WTC11 (cell line): ENCODE measurements at regions not wholly inside any gene's neighbourhood (a gene's known extent, or its start where the extent isn't known, plus 50 kb on each side); places are given as distances from the start of the nearest gene placed in this dataset.

Experiments
- ATAC-seq: fragments of 200-7000 bp; cut with Tn5 transposase; 2 replicates; pipeline ENCODE4 v1.10.0; 2021; ENCODE audit warnings: mild to moderate bottlenecking, moderate library complexity
- CTCF ChIA-PET: fragments of 300-600 bp; sonication (Branson Sonifier 250); formaldehyde crosslinking; loops from one replicate; lab custom pipeline; 2021; ENCODE audit warnings: antibody characterized with exemption; lab: Charles Lee
- POLR2A ChIA-PET: fragments of 350-600 bp; sonication (Branson Sonifier 250); formaldehyde crosslinking; loops from one replicate; lab custom pipeline; 2021; ENCODE audit warnings: antibody characterized with exemption; lab: Charles Lee
- DNase-seq: peaks from one replicate; pipeline ENCODE4 v3.0.0; 2021; ENCODE audit warnings: low spot score
- H3K27ac Mint-ChIP-seq: 2 replicates; pipeline ENCODE4 v1.8.0; 2021; ENCODE audit warnings: mixed read lengths
- H3K27me3 Mint-ChIP-seq: 2 replicates; pipeline ENCODE4 v1.8.0; 2021; ENCODE audit warnings: low read depth, mild to moderate bottlenecking, moderate library complexity, mixed read lengths
- H3K36me3 Mint-ChIP-seq: 2 replicates; pipeline ENCODE4 v1.8.0; 2021; ENCODE audit warnings: mixed read lengths
- H3K4me1 Mint-ChIP-seq: 2 replicates; pipeline ENCODE4 v1.8.0; 2022; ENCODE audit warnings: mixed read lengths
- H3K4me3 Mint-ChIP-seq: 2 replicates; pipeline ENCODE4 v1.8.0; 2021; ENCODE audit warnings: mild to moderate bottlenecking, moderate library complexity, mixed read lengths
- H3K9me3 Mint-ChIP-seq: 2 replicates; pipeline ENCODE4 v1.8.0; 2021; ENCODE audit warnings: mixed read lengths
- CBFB ChIP-seq: sonication (generic); formaldehyde crosslinking; IDR thresholded peaks from 2 replicates; pipeline ENCODE4 v1.8.1; 2022; ENCODE audit warnings: mild to moderate bottlenecking, low read depth, missing genetic modification reagents
- ELF4 ChIP-seq: sonication (generic); formaldehyde crosslinking; IDR thresholded peaks from 2 replicates; pipeline ENCODE4 v1.8.1; 2022; ENCODE audit warnings: low read depth, mild to moderate bottlenecking, moderate library complexity, missing genetic modification reagents
- IRF2 ChIP-seq: sonication (generic); formaldehyde crosslinking; IDR thresholded peaks from 2 replicates; pipeline ENCODE4 v1.8.0; 2022; ENCODE audit warnings: low read depth, missing genetic modification reagents, borderline replicate concordance
- NFYB ChIP-seq: sonication (generic); formaldehyde crosslinking; conservative IDR thresholded peaks from 2 replicates; pipeline ENCODE4 v1.8.0; 2022; ENCODE audit warnings: low read depth, missing genetic modification reagents
- NR2C2 ChIP-seq: sonication (generic); formaldehyde crosslinking; IDR thresholded peaks from 2 replicates; pipeline ENCODE4 v1.8.0; 2022; ENCODE audit warnings: mild to moderate bottlenecking, missing genetic modification reagents
- PRDM15 ChIP-seq: sonication (generic); formaldehyde crosslinking; IDR thresholded peaks from 2 replicates; pipeline ENCODE4 v1.8.0; 2022; ENCODE audit warnings: missing genetic modification reagents
- RORB ChIP-seq: fragments of 250-450 bp; sonication (Bioruptor Pico); IDR thresholded peaks from 2 replicates; pipeline ENCODE4 v1.9.0; 2021; ENCODE audit warnings: mild to moderate bottlenecking
- TEAD1 ChIP-seq: sonication (generic); formaldehyde crosslinking; IDR thresholded peaks from 2 replicates; pipeline ENCODE4 v1.8.0; 2022; ENCODE audit warnings: mild to moderate bottlenecking, missing genetic modification reagents
- ZNF219 ChIP-seq: sonication (generic); formaldehyde crosslinking; IDR thresholded peaks from 2 replicates; pipeline ENCODE4 v1.8.0; 2023; ENCODE audit warnings: missing genetic modification reagents, mild to moderate bottlenecking, borderline replicate concordance
- TF ChIP-seq, protein P1 (sequence below): fragments of 250-450 bp; sonication (Bioruptor Pico); conservative IDR thresholded peaks from 2 replicates; pipeline ENCODE4 v1.9.0; 2021; ENCODE audit warnings: mild to moderate bottlenecking
- TF ChIP-seq, protein P2 (sequence below): sonication (generic); formaldehyde crosslinking; IDR thresholded peaks from 2 replicates; pipeline ENCODE4 v1.8.0; 2022; ENCODE audit warnings: mild to moderate bottlenecking, missing genetic modification reagents
- TF ChIP-seq, protein P3 (sequence below): sonication (generic); formaldehyde crosslinking; IDR thresholded peaks from 2 replicates; pipeline ENCODE4 v1.8.0; 2022; ENCODE audit warnings: mild to moderate bottlenecking, missing genetic modification reagents
- TF ChIP-seq, protein P4 (sequence below): fragments of 250-450 bp; sonication (Bioruptor Pico); IDR thresholded peaks from 2 replicates; pipeline ENCODE4 v1.9.0; 2021; ENCODE audit warnings: mild to moderate bottlenecking, borderline replicate concordance
- TF ChIP-seq, protein P5 (sequence below): sonication (generic); formaldehyde crosslinking; IDR thresholded peaks from 2 replicates; pipeline ENCODE4 v1.8.1; 2023; ENCODE audit warnings: mild to moderate bottlenecking, missing genetic modification reagents, moderate library complexity
- TF ChIP-seq, protein P6 (sequence below): fragments of 250-450 bp; sonication (Bioruptor Pico); IDR thresholded peaks from 2 replicates; pipeline ENCODE4 v2.1.2; 2022; ENCODE audit warnings: mild to moderate bottlenecking, moderate library complexity
- TF ChIP-seq, protein P7 (sequence below): sonication (generic); formaldehyde crosslinking; IDR thresholded peaks from 2 replicates; pipeline ENCODE4 v1.8.0; 2023; ENCODE audit warnings: mild to moderate bottlenecking, missing genetic modification reagents

- POLR2A ChIA-PET, result no interaction called here
- ATAC-seq, result no peak
- Mint-ChIP-seq H3K9me3 (peaks cover 73% of the 10 kb centered on the region), H3K4me3 (no peak overlapping the region), H3K36me3 (peaks cover 27% of the 10 kb centered on the region), H3K27ac (no peak overlapping the region)
- TF ChIP-seq, protein P1, sequence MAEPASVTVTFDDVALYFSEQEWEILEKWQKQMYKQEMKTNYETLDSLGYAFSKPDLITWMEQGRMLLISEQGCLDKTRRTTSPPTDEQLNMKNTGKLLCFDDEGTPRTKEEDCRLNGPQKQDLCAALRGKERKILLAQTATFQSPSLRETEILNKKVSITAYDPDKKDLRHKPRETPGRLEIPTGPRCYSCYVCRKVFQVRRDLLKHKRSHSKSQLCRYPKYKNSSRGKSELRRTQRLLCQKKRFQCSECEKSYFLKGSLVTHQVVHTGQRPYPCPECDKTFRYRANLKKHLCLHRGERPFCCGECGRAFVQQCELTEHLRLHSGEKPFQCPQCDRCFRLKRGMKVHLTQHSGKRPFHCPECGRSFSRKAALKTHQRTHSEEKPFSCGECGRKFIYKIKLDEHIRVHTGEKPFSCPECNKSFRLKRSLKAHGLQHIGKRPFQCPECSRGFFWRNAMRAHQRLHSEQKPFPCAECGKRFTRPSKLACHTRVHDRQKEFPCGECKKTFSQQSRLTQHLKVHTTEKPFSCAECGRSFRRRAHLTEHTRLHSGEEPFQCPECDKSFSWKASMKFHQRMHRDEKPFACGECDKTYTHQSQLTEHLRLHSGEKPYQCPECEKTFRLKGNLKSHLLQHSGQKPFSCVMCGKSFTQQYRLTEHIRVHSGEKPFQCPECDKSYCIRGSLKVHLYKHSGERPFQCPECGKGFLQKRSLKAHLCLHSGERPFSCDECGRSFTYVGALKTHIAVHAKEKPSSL (CRISPR knock-in tag), result no peak
- TF ChIP-seq ELF4 (CRISPR knock-in tag) (no peak), RORB (CRISPR knock-in tag) (no peak), PRDM15 (CRISPR knock-in tag) (no peak), IRF2 (CRISPR knock-in tag) (no peak)
- TF ChIP-seq, protein P2, sequence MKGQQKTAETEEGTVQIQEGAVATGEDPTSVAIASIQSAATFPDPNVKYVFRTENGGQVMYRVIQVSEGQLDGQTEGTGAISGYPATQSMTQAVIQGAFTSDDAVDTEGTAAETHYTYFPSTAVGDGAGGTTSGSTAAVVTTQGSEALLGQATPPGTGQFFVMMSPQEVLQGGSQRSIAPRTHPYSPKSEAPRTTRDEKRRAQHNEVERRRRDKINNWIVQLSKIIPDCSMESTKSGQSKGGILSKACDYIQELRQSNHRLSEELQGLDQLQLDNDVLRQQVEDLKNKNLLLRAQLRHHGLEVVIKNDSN (CRISPR knock-in tag), result no peak
- TF ChIP-seq, protein P3, sequence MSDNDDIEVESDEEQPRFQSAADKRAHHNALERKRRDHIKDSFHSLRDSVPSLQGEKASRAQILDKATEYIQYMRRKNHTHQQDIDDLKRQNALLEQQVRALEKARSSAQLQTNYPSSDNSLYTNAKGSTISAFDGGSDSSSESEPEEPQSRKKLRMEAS (CRISPR knock-in tag), result no peak
- TF ChIP-seq, protein P4, sequence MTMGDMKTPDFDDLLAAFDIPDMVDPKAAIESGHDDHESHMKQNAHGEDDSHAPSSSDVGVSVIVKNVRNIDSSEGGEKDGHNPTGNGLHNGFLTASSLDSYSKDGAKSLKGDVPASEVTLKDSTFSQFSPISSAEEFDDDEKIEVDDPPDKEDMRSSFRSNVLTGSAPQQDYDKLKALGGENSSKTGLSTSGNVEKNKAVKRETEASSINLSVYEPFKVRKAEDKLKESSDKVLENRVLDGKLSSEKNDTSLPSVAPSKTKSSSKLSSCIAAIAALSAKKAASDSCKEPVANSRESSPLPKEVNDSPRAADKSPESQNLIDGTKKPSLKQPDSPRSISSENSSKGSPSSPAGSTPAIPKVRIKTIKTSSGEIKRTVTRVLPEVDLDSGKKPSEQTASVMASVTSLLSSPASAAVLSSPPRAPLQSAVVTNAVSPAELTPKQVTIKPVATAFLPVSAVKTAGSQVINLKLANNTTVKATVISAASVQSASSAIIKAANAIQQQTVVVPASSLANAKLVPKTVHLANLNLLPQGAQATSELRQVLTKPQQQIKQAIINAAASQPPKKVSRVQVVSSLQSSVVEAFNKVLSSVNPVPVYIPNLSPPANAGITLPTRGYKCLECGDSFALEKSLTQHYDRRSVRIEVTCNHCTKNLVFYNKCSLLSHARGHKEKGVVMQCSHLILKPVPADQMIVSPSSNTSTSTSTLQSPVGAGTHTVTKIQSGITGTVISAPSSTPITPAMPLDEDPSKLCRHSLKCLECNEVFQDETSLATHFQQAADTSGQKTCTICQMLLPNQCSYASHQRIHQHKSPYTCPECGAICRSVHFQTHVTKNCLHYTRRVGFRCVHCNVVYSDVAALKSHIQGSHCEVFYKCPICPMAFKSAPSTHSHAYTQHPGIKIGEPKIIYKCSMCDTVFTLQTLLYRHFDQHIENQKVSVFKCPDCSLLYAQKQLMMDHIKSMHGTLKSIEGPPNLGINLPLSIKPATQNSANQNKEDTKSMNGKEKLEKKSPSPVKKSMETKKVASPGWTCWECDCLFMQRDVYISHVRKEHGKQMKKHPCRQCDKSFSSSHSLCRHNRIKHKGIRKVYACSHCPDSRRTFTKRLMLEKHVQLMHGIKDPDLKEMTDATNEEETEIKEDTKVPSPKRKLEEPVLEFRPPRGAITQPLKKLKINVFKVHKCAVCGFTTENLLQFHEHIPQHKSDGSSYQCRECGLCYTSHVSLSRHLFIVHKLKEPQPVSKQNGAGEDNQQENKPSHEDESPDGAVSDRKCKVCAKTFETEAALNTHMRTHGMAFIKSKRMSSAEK (CRISPR knock-in tag), result no peak
- TF ChIP-seq, protein P5, sequence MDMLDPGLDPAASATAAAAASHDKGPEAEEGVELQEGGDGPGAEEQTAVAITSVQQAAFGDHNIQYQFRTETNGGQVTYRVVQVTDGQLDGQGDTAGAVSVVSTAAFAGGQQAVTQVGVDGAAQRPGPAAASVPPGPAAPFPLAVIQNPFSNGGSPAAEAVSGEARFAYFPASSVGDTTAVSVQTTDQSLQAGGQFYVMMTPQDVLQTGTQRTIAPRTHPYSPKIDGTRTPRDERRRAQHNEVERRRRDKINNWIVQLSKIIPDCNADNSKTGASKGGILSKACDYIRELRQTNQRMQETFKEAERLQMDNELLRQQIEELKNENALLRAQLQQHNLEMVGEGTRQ, result no peak
- TF ChIP-seq, protein P6, sequence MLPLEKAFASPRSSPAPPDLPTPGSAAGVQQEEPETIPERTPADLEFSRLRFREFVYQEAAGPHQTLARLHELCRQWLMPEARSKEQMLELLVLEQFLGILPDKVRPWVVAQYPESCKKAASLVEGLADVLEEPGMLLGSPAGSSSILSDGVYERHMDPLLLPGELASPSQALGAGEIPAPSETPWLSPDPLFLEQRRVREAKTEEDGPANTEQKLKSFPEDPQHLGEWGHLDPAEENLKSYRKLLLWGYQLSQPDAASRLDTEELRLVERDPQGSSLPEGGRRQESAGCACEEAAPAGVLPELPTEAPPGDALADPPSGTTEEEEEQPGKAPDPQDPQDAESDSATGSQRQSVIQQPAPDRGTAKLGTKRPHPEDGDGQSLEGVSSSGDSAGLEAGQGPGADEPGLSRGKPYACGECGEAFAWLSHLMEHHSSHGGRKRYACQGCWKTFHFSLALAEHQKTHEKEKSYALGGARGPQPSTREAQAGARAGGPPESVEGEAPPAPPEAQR (CRISPR knock-in tag), result no peak
- TF ChIP-seq, all 79 proteins: peak for 0
- Mint-ChIP-seq H3K4me1 (no peaks in the 10 kb centered on the region; the same call in 1 of the 2 replicates), H3K27me3 (no peaks in the 10 kb centered on the region)
- DNase-seq, result no peak
- CTCF ChIA-PET, result no interaction called here
These were observed 176.0 kb upstream of the CRBN start for GRCh38 chr3:3355442-3355841.

- Mint-ChIP-seq H3K27me3 (no peaks in the 10 kb centered on the region), H3K27ac (no peak overlapping the region), H3K4me3 (no peak overlapping the region), H3K9me3 (peaks cover 78% of the 10 kb centered on the region), H3K4me1 (no peaks in the 10 kb centered on the region; the same call in 1 of the 2 replicates), H3K36me3 (peaks cover 30% of the 10 kb centered on the region)
- no peak for ATAC-seq
- ChIA-PET POLR2A (no interaction called here), CTCF (no interaction called here)
- no peak for DNase-seq
- TF ChIP-seq NR2C2 (CRISPR knock-in tag) (no peak), NFYB (no peak), ZNF219 (CRISPR knock-in tag) (no peak), CBFB (CRISPR knock-in tag) (no peak), TEAD1 (CRISPR knock-in tag) (no peak)
- TF ChIP-seq, protein P5, result no peak
- TF ChIP-seq, protein P7, sequence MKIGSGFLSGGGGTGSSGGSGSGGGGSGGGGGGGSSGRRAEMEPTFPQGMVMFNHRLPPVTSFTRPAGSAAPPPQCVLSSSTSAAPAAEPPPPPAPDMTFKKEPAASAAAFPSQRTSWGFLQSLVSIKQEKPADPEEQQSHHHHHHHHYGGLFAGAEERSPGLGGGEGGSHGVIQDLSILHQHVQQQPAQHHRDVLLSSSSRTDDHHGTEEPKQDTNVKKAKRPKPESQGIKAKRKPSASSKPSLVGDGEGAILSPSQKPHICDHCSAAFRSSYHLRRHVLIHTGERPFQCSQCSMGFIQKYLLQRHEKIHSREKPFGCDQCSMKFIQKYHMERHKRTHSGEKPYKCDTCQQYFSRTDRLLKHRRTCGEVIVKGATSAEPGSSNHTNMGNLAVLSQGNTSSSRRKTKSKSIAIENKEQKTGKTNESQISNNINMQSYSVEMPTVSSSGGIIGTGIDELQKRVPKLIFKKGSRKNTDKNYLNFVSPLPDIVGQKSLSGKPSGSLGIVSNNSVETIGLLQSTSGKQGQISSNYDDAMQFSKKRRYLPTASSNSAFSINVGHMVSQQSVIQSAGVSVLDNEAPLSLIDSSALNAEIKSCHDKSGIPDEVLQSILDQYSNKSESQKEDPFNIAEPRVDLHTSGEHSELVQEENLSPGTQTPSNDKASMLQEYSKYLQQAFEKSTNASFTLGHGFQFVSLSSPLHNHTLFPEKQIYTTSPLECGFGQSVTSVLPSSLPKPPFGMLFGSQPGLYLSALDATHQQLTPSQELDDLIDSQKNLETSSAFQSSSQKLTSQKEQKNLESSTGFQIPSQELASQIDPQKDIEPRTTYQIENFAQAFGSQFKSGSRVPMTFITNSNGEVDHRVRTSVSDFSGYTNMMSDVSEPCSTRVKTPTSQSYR (CRISPR knock-in tag), result no peak
These were observed 173.7 kb upstream of the CRBN start for GRCh38 chr3:3353153-3353552.
